Spleen (tissue), 11 donors: ENCODE measurements at regions not wholly inside any gene's neighbourhood (a gene's known extent, or its start where the extent isn't known, plus 50 kb on each side); places are given as distances from the start of the nearest gene placed in this dataset.

Source experiments
- DNase-seq: peaks from one replicate; pipeline ENCODE4 v3.0.0-alpha.2; 2020
- H3K27ac ChIP-seq, 8 donors: fragments of 200-600 bp; sonication (generic) in 7 of 8; 1 replicate in 4 of 8; 2 replicates in 4 of 8; pipeline versions ENCODE4 v1.5.0 to v1.8.0; 2016 to 2021; ENCODE audit warnings: inconsistent platforms in 4 of 8, mild to moderate bottlenecking in 4 of 8, moderate library complexity in 1 of 8
- H3K27me3 ChIP-seq, 7 donors: fragments of 200-600 bp; sonication (generic) in 6 of 7; replicated peaks in 1 of 7; 1 replicate in 4 of 7; 2 replicates in 3 of 7; pipeline versions ENCODE4 v1.5.0 to v1.8.0; 2016 to 2021; ENCODE audit warnings: inconsistent platforms in 3 of 7, mild to moderate bottlenecking in 1 of 7
- H3K36me3 ChIP-seq, 6 donors: fragments of 200-600 bp; sonication (generic) in 5 of 6; 1 replicate in 4 of 6; 2 replicates in 2 of 6; pipeline versions ENCODE4 v1.5.0 to v1.8.0; 2016 to 2021; ENCODE audit warnings: inconsistent platforms in 2 of 6
- H3K4me1 ChIP-seq, 6 donors: fragments of 200-600 bp; sonication (generic) in 5 of 6; 1 replicate in 3 of 6; 2 replicates in 3 of 6; pipeline versions ENCODE4 v1.5.0 to v1.8.0; 2016 to 2021; ENCODE audit warnings: inconsistent platforms in 3 of 6
- H3K4me3 ChIP-seq, 8 donors: fragments of 200-600 bp; sonication (generic) in 7 of 8; 1 replicate in 4 of 8; 2 replicates in 4 of 8; pipeline versions ENCODE4 v1.5.0 to v1.8.0; 2016 to 2021; ENCODE audit warnings: inconsistent platforms in 4 of 8, mild to moderate bottlenecking in 4 of 8, moderate library complexity in 2 of 8
- H3K9me3 ChIP-seq, 8 donors: fragments of 200-600 bp; sonication (generic) in 7 of 8; 1 replicate in 4 of 8; 2 replicates in 4 of 8; pipeline versions ENCODE4 v1.5.0 to v1.8.0; 2016 to 2021; ENCODE audit warnings: inconsistent platforms in 4 of 8
- CTCF ChIP-seq, 11 experiments: fragments of 200-600 bp in 7 of 11; fragments of 450-650 bp in 4 of 11; sonication (generic) in 4 of 11; IDR thresholded peaks in 8 of 11; conservative IDR thresholded peaks in 3 of 11; 1 replicate in 7 of 11; 2 replicates in 4 of 11; pipeline versions ENCODE4 v1.4.0 to v1.8.0; 2016 to 2021; ENCODE audit warnings: antibody characterized with exemption in 11 of 11, inconsistent platforms in 4 of 11, mild to moderate bottlenecking in 1 of 11
- POLR2A ChIP-seq, 3 donors: fragments of 450-650 bp; IDR thresholded peaks; one replicate each; pipeline ENCODE4 v1.5.1; 2017; ENCODE audit warnings: antibody characterized with exemption in 3 of 3, mild to moderate bottlenecking in 1 of 3
- POLR2AphosphoS5 ChIP-seq, 3 donors: sonication (generic); formaldehyde crosslinking; IDR thresholded peaks; one replicate each; pipeline ENCODE4 v1.5.1; 2017; ENCODE audit warnings: antibody characterized with exemption in 3 of 3
- WGBS, 5 donors: extraction: QIAGEN DNeasy Blood & Tissue Kit in 3 of 5; methylation state at CpG; one replicate each; pipeline versions ENCODE4 v1.1.5 to v1.1.7; 2013 to 2018; 5-methylcytosine and 5-hydroxymethylcytosine counted together
- intact Hi-C: fragments of 100-400 bp; cut with DNase I; formaldehyde crosslinking; loops from one replicate; pipeline ENCODE4 v1.15.0; 2023; ENCODE audit warnings: low total_unique reads
- donor health status: healthy with polysubstance abuse.
- donor health status: DM: no; HTN: no; CAD: no; lungs with moderate emphysema.
- donor health status: DM: no; HTN: no; CAD: no.
- donor health status: Bipolar disorder and iron deficiency.
- donor health status: healthy.
- donor health status: DM: no; HTN: no; CAD: no.
- donor health status: DM: yes; HTN: yes; CAD: no.

- Histone ChIP-seq H3K9me3 (no peaks in the 10 kb centered on the region), H3K4me1 (no peaks in the 10 kb centered on the region), H3K27ac (no peak overlapping the region), H3K36me3 (no peaks in the 10 kb centered on the region), H3K27me3 (no peaks in the 10 kb centered on the region), H3K4me3 (no peak overlapping the region)
- WGBS, 5 donors = 64 to 71% (median 69%) methylated on average over 2 of the region's 2 CpGs
- intact Hi-C loops = no loop called here
- no peak for DNase-seq
- TF ChIP-seq POLR2AphosphoS5 (IDR thresholded peaks at IDR 0.05) (no peak), POLR2A (IDR thresholded peaks at IDR 0.05) (no peak), CTCF (IDR thresholded peaks at IDR 0.05 in 8 of 11, conservative IDR thresholded peaks at IDR 0.05 in 3 of 11) (no peak)
Observed at GRCh38 chr4:28232376-28232775, 1371.7 kb downstream of the STIM2 start.

- no peaks in the 10 kb centered on the region for H3K9me3 ChIP-seq
- DNase-seq = no peak
- no peaks in the 10 kb centered on the region for H3K36me3 ChIP-seq
- H3K4me3 ChIP-seq = no peak overlapping the region
- no peak for TF ChIP-seq CTCF (IDR thresholded peaks at IDR 0.05 in 8 of 11, conservative IDR thresholded peaks at IDR 0.05 in 3 of 11)
- no peak for TF ChIP-seq POLR2AphosphoS5 (IDR thresholded peaks at IDR 0.05)
- TF ChIP-seq POLR2A (IDR thresholded peaks at IDR 0.05) = no peak
- H3K27me3 ChIP-seq = no peaks in the 10 kb centered on the region
- no peaks in the 10 kb centered on the region for H3K4me1 ChIP-seq
- 62 to 72% (median 68%) methylated on average over 1 of the region's 1 CpG for WGBS, 5 donors
- H3K27ac ChIP-seq = no peak overlapping the region
- intact Hi-C loops = no loop called here
Observed at GRCh38 chr4:28232951-28233350, 1372.3 kb downstream of the STIM2 start.

- TF ChIP-seq POLR2AphosphoS5 (IDR thresholded peaks at IDR 0.05) (no peak), POLR2A (IDR thresholded peaks at IDR 0.05) (no peak), CTCF (IDR thresholded peaks at IDR 0.05 in 8 of 11, conservative IDR thresholded peaks at IDR 0.05 in 3 of 11) (no peak)
- Histone ChIP-seq H3K27me3 (no peaks in the 10 kb centered on the region), H3K27ac (no peak overlapping the region), H3K4me1 (no peaks in the 10 kb centered on the region), H3K9me3 (no peaks in the 10 kb centered on the region), H3K36me3 (no peaks in the 10 kb centered on the region), H3K4me3 (no peak overlapping the region)
- DNase-seq = no peak
- 72 to 80% (median 74%) methylated on average over 2 of the region's 2 CpGs for WGBS, 5 donors
- intact Hi-C loops = no loop called here
Observed at GRCh38 chr4:28233724-28234123, 1373.1 kb downstream of the STIM2 start.

GRCh38 chr4:28238876-28239275 lies 1378.2 kb downstream of the STIM2 start:
- H3K36me3 ChIP-seq = no peaks in the 10 kb centered on the region
- DNase-seq = no peak
- TF ChIP-seq CTCF (IDR thresholded peaks at IDR 0.05 in 8 of 11, conservative IDR thresholded peaks at IDR 0.05 in 3 of 11) (no peak), POLR2A (IDR thresholded peaks at IDR 0.05) (no peak), POLR2AphosphoS5 (IDR thresholded peaks at IDR 0.05) (no peak)
- no peaks in the 10 kb centered on the region for H3K27me3 ChIP-seq
- WGBS, 5 donors = 28 to 46% (median 37%) methylated on average over 3 of the region's 3 CpGs
- intact Hi-C loops = no loop called here
- H3K27ac ChIP-seq = no peak overlapping the region
- H3K9me3 ChIP-seq = no peaks in the 10 kb centered on the region
- H3K4me3 ChIP-seq = no peak overlapping the region
- no peaks in the 10 kb centered on the region for H3K4me1 ChIP-seq
